LoVo (cell line): ENCODE measurements at regions not wholly inside any gene's neighbourhood (a gene's known extent, or its start where the extent isn't known, plus 50 kb on each side); places are given as distances from the start of the nearest gene placed in this dataset.

Source experiments
- DNase-seq: peaks from one replicate; pipeline ENCODE4 v3.0.0-alpha.2; 2016; ENCODE audit warnings: low spot score

- no peak for DNase-seq
Measured at GRCh38 chr2:204183608-204184007, 247.0 kb downstream of the ICOS start.

- DNase-seq, result no peak
Measured at GRCh38 chr2:204184226-204184625, 247.7 kb downstream of the ICOS start.

DNA sequence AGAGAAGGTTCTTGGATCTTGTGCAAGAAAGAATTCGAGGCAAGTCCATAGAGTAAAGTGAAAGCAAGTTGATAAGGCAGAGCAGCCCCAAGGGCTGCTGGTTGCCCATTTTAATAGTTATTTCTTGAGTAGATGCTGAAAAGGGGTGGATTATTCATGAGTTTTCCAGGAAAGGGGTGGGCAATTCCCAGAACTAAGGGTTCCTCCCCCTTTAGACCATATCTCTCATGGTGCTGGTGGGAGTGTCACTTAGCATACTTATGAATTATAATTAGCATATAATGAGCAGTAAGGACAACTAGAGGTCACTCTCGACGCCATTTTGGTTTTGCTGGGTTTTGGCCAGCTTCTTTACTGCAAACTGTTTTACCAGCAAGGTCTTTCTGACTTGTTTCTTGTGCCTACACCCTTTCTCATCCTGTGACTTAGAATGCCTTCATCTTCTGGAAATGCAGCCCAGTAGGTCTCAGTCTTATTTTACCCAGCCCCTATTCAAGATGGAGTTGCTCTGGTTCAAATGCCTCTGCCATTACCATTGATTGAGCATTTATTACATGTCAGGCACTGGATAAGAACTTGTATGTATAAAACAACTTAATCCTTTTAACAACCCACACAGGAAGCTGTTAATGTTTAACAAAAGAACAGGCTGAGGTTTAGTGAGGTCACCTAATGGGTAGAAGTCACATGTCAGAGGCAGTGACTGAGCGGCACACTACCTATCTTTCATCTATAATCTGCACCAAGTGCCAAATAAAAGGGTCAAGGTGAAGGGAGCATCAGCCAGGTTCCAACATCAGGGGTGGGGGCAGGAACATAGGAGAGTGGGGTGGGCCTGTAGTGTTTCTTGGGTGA, 250.9 kb downstream of the ICOS start:
- no peak for DNase-seq

DNA sequence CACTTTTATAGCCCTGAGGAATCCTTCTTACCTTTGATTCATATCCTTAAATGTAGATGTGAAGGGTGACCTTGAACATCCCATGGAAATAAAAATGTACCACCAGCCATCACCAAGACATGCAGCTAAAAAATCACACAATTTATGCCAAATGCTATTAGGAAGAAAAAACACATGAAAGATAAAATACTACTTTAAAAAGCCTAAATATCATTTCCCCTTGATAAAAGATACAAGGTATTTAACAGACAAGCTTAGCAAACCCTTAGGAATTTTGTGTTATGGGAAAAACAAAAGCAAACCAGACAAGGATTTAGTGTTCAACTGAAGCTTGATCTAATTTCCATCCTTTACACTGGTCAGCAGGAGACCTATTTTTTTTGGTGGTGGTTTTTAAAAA, 255.0 kb downstream of the ICOS start:
- no peak for DNase-seq

DNA sequence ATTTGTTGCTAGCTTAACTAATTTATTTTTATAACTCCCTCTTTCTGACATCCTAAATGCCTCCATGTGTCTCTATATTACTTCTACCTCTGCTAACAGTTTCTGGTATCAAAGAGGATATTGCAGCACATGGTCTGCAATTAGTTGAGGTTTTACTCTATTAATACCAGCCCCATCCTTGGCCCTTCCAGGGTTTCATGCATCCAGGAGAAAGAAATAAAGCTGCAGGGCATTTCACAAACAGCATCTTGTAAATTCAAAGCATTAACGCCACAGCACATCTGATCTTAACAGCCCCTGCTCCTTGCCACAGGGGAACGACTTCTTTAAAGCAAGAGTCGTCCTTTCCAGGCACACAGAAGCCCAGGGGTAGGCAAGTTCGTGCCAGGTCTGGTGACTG, 258.9 kb downstream of the ICOS start:
- no peak for DNase-seq

- DNase-seq, result no peak
Measured at GRCh38 chr2:204197336-204198005, 260.9 kb downstream of the ICOS start.

DNA sequence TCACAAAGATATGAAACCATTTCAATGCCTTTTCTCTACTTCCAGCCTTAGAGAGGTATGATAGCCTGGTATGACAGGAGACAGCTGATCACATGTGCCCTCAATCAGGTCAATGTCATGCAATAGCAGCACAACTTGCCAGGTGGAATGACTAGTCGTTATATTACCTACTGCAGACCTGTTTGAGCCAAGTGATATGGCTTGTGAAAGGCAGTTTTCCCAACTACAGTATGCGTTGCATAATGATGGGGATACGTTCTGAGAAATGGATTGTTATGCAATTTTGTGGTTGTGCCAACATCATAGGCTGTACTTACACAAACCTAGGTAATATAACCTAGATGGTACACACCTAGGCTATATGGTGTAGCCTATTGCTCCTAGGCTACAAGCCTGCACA, 262.8 kb downstream of the ICOS start:
- DNase-seq, result no peak

GRCh38 chr2:204201507-204201906, 264.9 kb downstream of the ICOS start:
- DNase-seq, result no peak

- no peak for DNase-seq
Measured at GRCh38 chr2:204202253-204202652, 265.7 kb downstream of the ICOS start.

- no peak for DNase-seq
Measured at GRCh38 chr2:204203704-204204103, 267.1 kb downstream of the ICOS start.

DNA sequence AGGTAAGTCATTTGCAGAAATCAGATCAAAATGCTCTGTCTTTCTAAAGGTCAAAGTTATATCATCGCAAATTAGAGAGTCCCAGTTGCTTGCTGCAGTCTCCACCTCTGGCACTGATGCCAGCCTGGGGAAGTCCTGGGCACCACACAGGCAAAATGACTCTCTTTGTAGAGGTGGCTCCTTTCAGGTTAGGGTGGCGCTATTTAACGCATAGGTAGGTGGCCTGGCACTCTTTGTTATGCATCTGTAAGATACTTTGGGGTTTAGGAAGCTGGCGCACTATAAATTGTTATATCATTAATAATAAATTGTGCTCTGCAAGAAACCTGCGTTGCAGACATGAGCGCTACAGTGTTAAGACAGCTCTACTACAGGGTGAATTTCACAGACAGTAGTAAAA, 268.5 kb downstream of the ICOS start:
- no peak for DNase-seq

DNA sequence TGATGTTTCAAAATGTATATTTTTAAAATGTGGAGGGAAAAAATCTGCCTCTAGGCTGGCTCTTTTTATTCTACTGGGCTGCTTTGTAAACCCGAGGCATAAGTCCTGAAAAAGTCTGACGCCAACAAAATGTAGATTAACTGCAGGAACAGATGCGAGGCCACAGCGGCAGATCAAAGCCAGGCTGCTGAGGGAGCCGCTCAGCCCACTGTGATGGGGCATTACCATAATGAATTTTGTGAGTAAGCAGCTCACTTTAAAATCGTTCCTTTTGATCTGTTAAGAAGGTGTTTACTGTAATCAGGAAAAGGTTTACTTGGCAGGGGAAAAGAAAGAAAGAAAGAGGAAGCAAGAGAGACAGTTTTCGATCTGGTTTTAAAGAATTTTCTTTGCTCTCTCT, 269.0 kb downstream of the ICOS start:
- DNase-seq, result no peak

GRCh38 chr2:204207866-204208265, 271.3 kb downstream of the ICOS start:
- DNase-seq, result no peak

GRCh38 chr2:204213588-204213987, 277.0 kb downstream of the ICOS start:
- no peak for DNase-seq

GRCh38 chr2:204218040-204218439, 281.5 kb downstream of the ICOS start:
- no peak for DNase-seq

DNA sequence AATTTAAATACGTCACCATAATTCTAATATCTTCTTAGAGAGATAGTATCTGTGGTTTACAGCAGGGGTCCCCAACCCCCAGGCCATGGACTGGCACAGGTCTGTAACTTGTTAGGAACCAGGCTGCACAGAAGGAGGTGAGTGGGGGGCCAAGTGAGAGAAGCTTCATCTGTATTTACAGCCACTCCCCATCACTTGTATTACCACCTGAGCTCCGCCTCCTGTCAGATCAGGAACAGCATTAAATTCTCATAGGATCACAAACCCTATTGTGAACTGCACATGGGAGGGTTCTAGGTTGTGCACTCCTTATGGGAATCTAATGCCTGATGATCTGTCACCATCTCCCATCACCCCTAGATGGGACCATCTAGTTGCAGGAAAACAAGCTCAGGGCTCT, 282.6 kb downstream of the ICOS start:
- DNase-seq, result no peak

DNA sequence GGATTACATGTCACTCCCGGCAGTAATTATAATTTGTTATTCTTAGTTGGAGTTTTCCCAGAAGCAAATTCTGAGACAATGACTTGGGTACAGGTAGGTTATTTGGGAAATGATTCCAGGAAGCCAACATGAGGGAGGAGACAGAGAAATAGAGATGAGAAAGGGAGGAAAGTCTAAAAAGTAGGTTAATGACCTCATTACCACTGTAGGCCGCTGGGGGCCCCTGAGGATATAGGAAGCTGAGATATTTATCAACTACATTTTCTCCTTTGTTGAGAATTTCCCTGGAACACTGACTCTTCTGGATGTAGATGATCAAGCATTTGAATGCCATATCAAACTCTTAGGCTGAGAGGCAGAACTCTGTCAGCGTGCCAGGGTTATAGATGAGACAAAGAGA, 284.3 kb downstream of the ICOS start:
- no peak for DNase-seq

GRCh38 chr2:204223046-204223445, 286.5 kb downstream of the ICOS start:
- no peak for DNase-seq

DNA sequence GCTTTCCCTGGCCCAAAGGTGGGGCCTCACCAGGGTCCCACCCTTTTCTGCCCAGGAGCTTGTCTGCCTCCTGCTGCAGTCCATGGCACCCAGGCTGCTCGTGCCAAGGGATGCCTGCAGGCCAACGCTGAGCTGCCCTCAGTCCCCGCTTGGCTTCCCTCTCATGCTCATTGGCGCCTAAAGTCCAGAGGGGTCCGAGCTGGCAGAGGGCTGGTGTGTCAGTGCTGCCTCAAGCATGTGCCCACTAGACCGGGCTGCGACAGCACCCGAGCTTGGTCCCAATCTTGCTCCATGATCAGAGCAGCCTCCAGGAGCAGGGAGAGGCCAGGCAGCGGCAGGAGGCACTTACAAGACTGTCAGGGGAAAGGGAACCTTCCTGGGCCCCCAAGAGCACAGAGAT, 287.0 kb downstream of the ICOS start:
- no peak for DNase-seq

GRCh38 chr2:204225671-204226073, 289.1 kb downstream of the ICOS start:
- DNase-seq, result no peak

DNA sequence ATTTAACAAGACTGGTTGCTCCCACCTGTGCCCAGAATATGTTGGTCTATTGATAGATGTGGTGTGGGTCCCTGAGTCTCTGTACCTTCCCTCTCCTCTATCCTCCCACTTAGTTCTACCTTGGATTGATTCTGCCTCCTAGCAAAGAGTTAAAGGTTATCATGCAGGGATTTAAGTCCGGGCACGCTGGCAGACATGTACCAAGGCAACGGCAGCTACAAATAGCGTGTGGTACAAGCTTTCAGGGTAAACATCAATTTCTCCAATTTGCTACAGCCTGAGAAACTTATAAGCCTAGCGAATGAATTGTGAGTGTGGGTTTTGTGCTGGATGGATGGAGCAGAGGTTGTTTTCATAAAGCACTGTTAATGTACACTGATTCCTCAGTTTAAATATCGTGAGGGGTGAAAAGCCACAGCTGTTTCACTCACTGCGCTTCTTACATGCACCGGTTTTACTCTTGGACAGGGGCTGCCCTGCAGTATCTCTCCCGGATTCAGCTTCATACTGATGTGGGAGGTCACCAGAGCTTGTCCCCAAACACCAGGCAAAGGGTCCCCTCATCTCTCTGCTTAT, 289.8 kb downstream of the ICOS start:
- no peak for DNase-seq

DNA sequence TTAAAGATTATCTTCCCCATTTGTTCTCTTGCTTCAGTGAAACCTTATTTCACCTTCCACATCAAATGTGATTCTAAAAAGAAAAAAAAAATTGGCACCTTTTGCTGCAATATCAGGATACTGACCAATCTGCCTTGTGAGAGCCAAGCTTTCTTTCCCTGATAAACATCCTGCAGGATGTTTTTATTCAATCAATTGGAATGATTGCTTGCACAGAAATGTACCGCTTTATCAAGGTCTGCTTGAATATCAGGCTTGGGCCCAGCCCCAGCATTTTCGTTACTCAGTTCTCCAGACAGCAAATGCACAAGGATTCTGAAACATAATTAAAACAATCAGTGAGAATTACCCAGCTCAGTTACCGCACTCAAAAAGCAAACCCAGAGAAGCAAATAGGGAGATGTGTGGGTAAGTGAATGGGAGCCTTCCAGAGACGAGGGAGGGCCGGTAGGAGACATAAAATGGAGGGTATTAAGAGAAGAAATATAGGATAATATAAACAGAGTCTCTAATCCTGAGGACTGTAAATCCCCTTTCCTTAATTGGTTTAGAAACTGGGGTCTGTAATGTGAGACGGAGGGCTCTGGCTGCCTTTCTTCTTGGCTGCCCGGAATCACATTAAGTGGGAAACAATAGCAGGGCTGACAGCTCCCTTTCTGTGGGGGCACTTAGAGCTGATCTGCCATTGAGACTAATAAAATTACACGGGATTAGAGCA, 291.8 kb downstream of the ICOS start:
- DNase-seq, result no peak

DNA sequence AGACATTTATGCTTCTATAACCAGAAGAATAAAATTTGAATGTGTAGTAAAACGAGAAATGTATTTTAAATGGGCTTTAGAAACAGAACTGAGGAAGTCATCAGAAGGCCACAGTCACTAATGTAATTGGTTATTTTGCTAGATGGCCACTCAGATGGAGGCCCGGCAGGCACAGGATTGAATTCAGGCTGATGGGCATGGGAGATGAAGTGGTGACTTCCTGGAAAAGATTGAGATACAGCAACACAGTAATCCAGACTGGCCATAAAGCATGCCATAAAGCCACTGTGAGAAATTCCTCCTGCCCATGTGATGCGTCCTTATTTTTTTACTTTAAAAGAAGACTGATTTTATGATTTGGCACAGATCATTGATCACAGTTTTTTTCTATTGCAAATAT, 297.7 kb downstream of the ICOS start:
- no peak for DNase-seq
